Ovary (tissue), 3 donors: ENCODE measurements at regions not wholly inside any gene's neighbourhood (a gene's known extent, or its start where the extent isn't known, plus 50 kb on each side); places are given as distances from the start of the nearest gene placed in this dataset.

Experiments
- CTCF ChIP-seq, 3 donors: fragments of 450-650 bp in 2 of 3; fragments of 200-600 bp in 1 of 3; IDR thresholded peaks; one replicate each; pipeline versions ENCODE4 v1.5.1 to v1.8.0; 2016 to 2022; ENCODE audit warnings: antibody characterized with exemption in 3 of 3, mild to moderate bottlenecking in 1 of 3
- POLR2A ChIP-seq: fragments of 450-650 bp; IDR thresholded peaks from one replicate; pipeline ENCODE4 v1.6.1; 2017; ENCODE audit warnings: antibody characterized with exemption, mild to moderate bottlenecking, moderate library complexity
- donor health status: DM: no; HTN: no; CAD: no.

DNA sequence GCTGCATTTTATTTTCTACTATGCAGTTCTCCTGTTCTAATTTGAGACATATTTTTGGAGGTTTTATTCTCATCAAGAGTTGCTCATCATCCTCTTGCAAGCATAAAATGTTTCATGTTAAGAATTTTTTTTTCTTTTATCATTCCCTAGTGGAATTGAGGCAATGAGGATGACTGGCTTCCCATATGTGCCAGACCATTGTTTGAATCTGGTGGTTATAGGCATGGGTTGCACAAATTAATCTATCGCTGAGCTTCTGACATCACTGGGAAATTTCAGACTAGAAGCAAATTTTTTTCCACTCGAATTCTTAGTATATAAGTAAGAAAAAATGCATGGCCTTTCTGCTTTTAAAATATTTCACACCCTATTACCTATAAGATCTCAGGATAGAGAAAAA is 279.1 kb upstream of the PLSCR5 start:
- TF ChIP-seq CTCF (IDR thresholded peaks at IDR 0.05) = no peak
- TF ChIP-seq POLR2A = no peak
